Choroid plexus epithelial cell (primary cell): ENCODE measurements at regions not wholly inside any gene's neighbourhood (a gene's known extent, or its start where the extent isn't known, plus 50 kb on each side); places are given as distances from the start of the nearest gene placed in this dataset.

Source experiments
- DNase-seq: peaks from one replicate; pipeline ENCODE4 v3.0.0-alpha.2; 2010; ENCODE audit warnings: low read depth
- H3K4me3 ChIP-seq: 2 replicates; pipeline ENCODE4 v1.5.1; 2011; ENCODE audit warnings: low read depth, mild to moderate bottlenecking, control low read depth, low read length, moderate library complexity
- TF ChIP-seq, protein P1 (sequence below): conservative IDR thresholded peaks from 2 replicates; pipeline ENCODE4 v1.5.1; 2011; ENCODE audit warnings: low read depth, mild to moderate bottlenecking, control low read depth, inconsistent platforms, low read length, moderate library complexity

DNA sequence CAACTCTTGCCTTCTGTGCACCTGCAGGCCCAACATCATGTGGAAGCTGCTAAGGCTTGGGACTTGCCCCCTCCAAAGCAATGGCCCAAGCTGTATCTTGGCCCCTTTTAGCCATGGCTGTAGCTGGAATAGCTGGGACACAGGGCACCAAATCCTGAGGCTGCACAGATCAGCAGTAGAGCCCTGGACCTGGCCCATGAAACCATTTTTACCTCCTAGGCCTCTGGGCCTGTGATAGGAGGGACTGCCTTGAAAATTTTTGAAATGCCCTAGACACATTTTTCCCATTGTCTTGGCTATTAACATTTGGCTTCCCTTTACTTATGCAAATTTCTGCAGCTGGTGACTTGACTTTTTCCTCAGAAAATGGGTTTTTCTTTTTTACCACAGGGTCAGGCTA lies 68.7 kb downstream of the ING1 start:
- H3K4me3 ChIP-seq = no peak overlapping the region
- TF ChIP-seq, protein P1, sequence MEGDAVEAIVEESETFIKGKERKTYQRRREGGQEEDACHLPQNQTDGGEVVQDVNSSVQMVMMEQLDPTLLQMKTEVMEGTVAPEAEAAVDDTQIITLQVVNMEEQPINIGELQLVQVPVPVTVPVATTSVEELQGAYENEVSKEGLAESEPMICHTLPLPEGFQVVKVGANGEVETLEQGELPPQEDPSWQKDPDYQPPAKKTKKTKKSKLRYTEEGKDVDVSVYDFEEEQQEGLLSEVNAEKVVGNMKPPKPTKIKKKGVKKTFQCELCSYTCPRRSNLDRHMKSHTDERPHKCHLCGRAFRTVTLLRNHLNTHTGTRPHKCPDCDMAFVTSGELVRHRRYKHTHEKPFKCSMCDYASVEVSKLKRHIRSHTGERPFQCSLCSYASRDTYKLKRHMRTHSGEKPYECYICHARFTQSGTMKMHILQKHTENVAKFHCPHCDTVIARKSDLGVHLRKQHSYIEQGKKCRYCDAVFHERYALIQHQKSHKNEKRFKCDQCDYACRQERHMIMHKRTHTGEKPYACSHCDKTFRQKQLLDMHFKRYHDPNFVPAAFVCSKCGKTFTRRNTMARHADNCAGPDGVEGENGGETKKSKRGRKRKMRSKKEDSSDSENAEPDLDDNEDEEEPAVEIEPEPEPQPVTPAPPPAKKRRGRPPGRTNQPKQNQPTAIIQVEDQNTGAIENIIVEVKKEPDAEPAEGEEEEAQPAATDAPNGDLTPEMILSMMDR = no peak
- no peak for DNase-seq

DNA sequence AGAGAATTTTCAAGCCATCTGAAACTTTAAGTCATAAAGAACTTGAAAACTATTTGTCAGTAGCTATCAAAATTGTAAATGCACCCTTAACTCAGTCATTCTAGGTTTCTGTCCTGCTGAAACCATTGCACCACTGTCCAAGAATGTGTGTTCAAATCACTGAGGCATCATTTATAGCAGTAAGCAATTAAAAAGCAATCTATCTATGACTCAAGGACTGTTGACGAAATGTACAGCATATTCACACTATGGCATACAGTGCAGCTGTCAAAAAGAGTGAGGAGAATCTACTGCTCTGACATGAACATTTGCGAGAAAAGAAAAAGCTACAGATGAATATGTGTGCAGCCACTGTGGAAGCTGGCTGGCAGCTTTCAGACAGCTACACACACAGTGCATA lies 71.2 kb downstream of the ING1 start:
- no peak for DNase-seq
- TF ChIP-seq, protein P1 = no peak
- H3K4me3 ChIP-seq = no peak overlapping the region

DNA sequence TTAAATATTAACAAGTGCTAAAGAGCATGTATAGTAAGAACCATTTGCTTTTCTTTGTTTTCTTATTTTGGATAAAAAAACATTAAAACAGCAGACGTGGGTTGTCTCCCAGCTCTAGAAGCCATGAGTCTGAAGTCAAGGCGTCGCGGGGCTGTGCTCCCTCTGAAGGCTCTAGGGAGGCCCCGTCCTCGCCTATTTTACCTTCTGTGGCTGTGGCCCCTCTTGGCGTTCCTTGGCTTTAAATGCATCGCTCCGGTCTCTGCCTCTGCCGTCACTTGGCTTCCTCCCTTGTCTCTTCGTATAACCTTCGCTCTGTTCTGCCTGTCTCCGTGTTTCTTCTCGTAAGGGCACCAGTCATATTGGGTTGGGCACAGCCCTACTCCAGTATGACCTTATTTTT lies 75.3 kb downstream of the ING1 start:
- no peak overlapping the region for H3K4me3 ChIP-seq
- TF ChIP-seq, protein P1 = no peak
- DNase-seq = no peak

DNA sequence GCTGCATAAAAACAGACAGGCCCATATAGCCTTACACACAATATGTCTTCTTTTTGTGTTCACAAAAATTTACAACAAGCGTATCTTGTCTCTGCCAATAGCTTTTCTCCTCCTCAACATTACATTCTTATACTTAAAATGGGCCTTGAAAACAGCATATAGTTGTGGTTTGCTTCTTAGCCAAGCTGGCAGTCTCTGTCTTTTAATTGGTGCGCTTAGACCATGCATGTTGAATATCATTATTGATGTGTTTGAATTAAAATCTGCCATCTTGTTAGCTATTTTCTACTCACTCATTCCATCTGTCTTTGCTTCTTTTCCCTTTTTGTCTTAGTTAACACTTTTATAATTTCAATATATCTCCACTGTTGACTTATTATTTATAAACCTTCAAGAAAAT lies 76.4 kb downstream of the ING1 start:
- TF ChIP-seq, protein P1 = no peak
- no peak overlapping the region for H3K4me3 ChIP-seq
- DNase-seq = no peak

DNA sequence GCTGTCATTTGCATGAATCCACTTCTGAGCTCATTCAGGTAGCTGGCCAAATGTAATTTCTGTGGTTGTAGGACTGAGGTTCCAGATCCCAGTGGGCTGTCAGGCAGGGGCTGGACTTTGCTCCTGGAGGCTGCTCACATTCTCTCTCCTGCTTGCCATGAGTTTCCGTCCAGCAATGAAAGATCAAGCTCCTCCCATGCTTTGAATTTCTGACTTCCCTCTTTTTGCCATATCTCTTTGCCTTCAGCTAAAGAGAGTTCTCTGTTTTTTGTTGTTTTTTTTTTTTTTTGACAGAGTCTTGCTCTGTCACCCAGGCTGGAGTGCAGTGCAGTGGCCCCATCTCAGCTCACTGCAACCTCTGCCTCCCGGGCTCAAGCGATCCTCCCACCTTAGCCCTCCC lies 76.9 kb downstream of the ING1 start:
- no peak overlapping the region for H3K4me3 ChIP-seq
- no peak for DNase-seq

DNA sequence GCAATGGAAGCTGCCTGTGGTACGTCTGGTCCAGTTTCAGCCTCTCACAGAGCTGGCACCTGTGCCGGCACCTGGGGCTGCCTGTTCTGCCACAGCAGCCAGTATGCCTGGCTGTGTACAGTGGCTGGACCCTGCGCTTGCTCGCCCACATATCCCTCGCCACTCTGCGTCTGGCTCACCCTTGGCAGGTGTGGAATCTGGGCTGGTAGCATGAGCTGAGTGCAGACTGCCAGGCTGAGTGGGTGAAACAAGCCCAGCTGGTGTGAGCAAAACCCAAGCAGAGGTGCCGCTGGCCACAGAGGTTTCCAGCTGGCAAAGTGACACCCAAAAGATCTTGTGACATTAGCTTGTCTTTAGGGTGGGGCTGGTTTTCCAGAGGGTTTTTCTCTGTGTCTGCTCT lies 80.7 kb downstream of the ING1 start:
- H3K4me3 ChIP-seq = no peak overlapping the region
- TF ChIP-seq, protein P1 = no peak
- no peak for DNase-seq

More for the DNA sequence above, 76.9 kb downstream of the ING1 start:
- TF ChIP-seq, protein P1 = no peak

DNA sequence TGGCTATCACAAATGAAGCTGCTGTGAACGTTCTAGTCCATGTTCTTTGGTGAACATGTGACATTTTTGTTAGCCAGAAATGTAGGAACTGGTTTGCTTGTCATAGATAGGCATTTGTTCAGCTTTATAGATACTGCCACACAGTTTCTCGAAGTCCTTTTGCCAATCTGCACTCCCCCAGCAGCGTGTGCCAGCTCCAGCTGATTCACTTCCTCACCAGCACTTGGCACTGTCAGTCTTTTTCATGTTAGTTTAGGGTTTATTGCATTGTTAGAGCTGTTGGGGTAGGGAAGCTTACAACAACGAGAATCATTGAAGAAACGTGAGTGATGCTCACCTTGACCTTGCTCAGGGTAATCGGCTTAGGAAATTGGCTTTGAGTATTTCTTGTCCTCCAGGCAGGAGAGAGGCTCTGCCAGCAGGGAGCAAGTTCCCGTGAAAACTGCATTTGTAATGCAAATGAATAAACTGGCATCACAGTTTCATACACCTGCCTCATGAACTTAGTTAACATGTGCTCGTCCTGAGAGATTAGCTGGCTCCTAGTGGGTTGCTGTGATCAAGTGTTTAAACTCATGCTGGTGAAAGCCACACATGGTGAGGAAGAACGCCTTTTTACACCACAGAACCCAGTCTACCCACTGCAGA lies 83.9 kb downstream of the ING1 start:
- DNase-seq = no peak
- TF ChIP-seq, protein P1 = no peak
- no peak overlapping the region for H3K4me3 ChIP-seq
